B cell (primary cell): ENCODE measurements at regions not wholly inside any gene's neighbourhood (a gene's known extent, or its start where the extent isn't known, plus 50 kb on each side); places are given as distances from the start of the nearest gene placed in this dataset.

Experiments
- ATAC-seq: fragments of 200-7000 bp; cut with Tn5 transposase; one replicate; pipeline ENCODE4 v1.10.0; 2021; ENCODE audit warnings: low read depth, mild to moderate bottlenecking, moderate number of reproducible peaks, moderate library complexity
- CTCF ChIA-PET: fragments of 350-600 bp; sonication (Branson Sonifier 250); formaldehyde crosslinking; loops from one replicate; lab custom pipeline; 2021; ENCODE audit warnings: antibody characterized with exemption, inconsistent platforms; lab: Charles Lee
- POLR2A ChIA-PET: fragments of 350-600 bp; sonication (Branson Sonifier 250); formaldehyde crosslinking; loops from one replicate; lab custom pipeline; 2021; ENCODE audit warnings: antibody characterized with exemption; lab: Charles Lee
- DNase-seq: peaks from one replicate; pipeline ENCODE4 v3.0.0; 2013
- H2AFZ ChIP-seq: 2 replicates; pipeline ENCODE4 v1.6.1; 2012; ENCODE audit warnings: mild to moderate bottlenecking, low read depth, low read length; ENCODE audit not compliant: insufficient read depth, poor library complexity, severe bottlenecking
- H3K27ac ChIP-seq, 2 donors: 1 replicate in 1 of 2; 2 replicates in 1 of 2; pipeline ENCODE4 v1.5.1; 2012 to 2013; ENCODE audit warnings: low read length in 2 of 2, mild to moderate bottlenecking in 2 of 2, moderate library complexity in 1 of 2
- H3K27me3 ChIP-seq, 4 experiments: fragments of 200-600 bp in 1 of 4; sonication (generic) in 1 of 4; replicated peaks in 1 of 4; 1 replicate in 2 of 4; 2 replicates in 2 of 4; pipeline versions ENCODE4 v1.6.1 to v1.7.0; 2013 to 2016; ENCODE audit warnings: low read length in 3 of 4, mild to moderate bottlenecking in 2 of 4, mixed read lengths in 1 of 4, moderate library complexity in 1 of 4; ENCODE audit not compliant: insufficient read depth in 4 of 4, control insufficient read depth in 3 of 4; ENCODE audit errors: control extremely low read depth in 1 of 4
- H3K36me3 ChIP-seq, 2 experiments: replicated peaks in 1 of 2; 1 replicate in 1 of 2; 2 replicates in 1 of 2; pipeline versions ENCODE4 v1.6.1 to v1.7.1; 2013; ENCODE audit warnings: low read length in 1 of 2; ENCODE audit not compliant: insufficient read depth in 2 of 2, control insufficient read depth in 1 of 2; ENCODE audit errors: control extremely low read depth in 1 of 2, extremely low read depth in 1 of 2
- H3K4me1 ChIP-seq, 2 donors: fragments of 200-600 bp in 1 of 2; sonication (generic) in 1 of 2; 1 replicate in 1 of 2; 2 replicates in 1 of 2; pipeline versions ENCODE4 v1.5.1 to v1.6.1; 2013 to 2017; ENCODE audit warnings: low read length in 2 of 2; ENCODE audit not compliant: control insufficient read depth in 2 of 2, insufficient read depth in 2 of 2
- H3K4me2 ChIP-seq: replicated peaks from 2 replicates; pipeline ENCODE3; 2012; ENCODE audit warnings: mild to moderate bottlenecking, low read depth, low read length; ENCODE audit not compliant: poor library complexity, severe bottlenecking
- H3K4me3 ChIP-seq, 5 experiments: fragments of 200-600 bp in 1 of 5; sonication (generic) in 1 of 5; 1 replicate in 3 of 5; 2 replicates in 2 of 5; pipeline versions ENCODE4 v1.5.1 to v1.7.0; 2011 to 2016; ENCODE audit warnings: low read length in 4 of 5, mild to moderate bottlenecking in 4 of 5, low read depth in 2 of 5, control low read depth in 1 of 5, moderate library complexity in 1 of 5; ENCODE audit not compliant: insufficient read depth in 1 of 5; ENCODE audit errors: control extremely low read depth in 1 of 5, extremely low read depth in 1 of 5
- H3K79me2 ChIP-seq: fragments of 200-600 bp; sonication (generic); one replicate; pipeline ENCODE4 v1.6.0; 2016; ENCODE audit warnings: low read length; ENCODE audit not compliant: control insufficient read depth, insufficient read depth
- H3K9ac ChIP-seq: fragments of 200-600 bp; sonication (generic); 2 replicates; pipeline ENCODE4 v1.6.1; 2017; ENCODE audit warnings: mild to moderate bottlenecking, low read length, moderate library complexity
- H3K9me3 ChIP-seq, 3 donors: one replicate each; pipeline versions ENCODE4 v1.6.1 to v1.7.1; 2013; ENCODE audit warnings: low read length in 2 of 3; ENCODE audit not compliant: control insufficient read depth in 2 of 3, insufficient read depth in 1 of 3; ENCODE audit errors: control extremely low read depth in 1 of 3
- H4K20me1 ChIP-seq: 2 replicates; pipeline ENCODE4 v1.6.0; 2012; ENCODE audit warnings: mild to moderate bottlenecking, low read length; ENCODE audit not compliant: insufficient read depth, control insufficient read depth, poor library complexity, severe bottlenecking
- H3K27ac Mint-ChIP-seq: one replicate; pipeline ENCODE4 v1.8.0; 2021; ENCODE audit warnings: mixed read lengths
- H3K27me3 Mint-ChIP-seq: one replicate; pipeline ENCODE4 v1.8.0; 2021; ENCODE audit warnings: mixed read lengths
- H3K4me1 Mint-ChIP-seq: one replicate; pipeline ENCODE4 v1.8.0; 2021; ENCODE audit warnings: mixed read lengths
- H3K4me3 Mint-ChIP-seq: one replicate; pipeline ENCODE4 v1.8.0; 2021; ENCODE audit warnings: mixed read lengths
- H3K9me3 Mint-ChIP-seq: one replicate; pipeline ENCODE4 v1.8.0; 2022; ENCODE audit warnings: mixed read lengths; ENCODE audit not compliant: insufficient read depth
- EZH2 ChIP-seq: IDR thresholded peaks from 2 replicates; pipeline ENCODE4 v1.6.1; 2012; ENCODE audit warnings: borderline replicate concordance, low read depth, mild to moderate bottlenecking, moderate library complexity, low read length; ENCODE audit not compliant: insufficient read depth, poor library complexity, severe bottlenecking
- WGBS: methylation state at CpG from one replicate; pipeline ENCODE4 v1.1.5; 2013; ENCODE audit warnings: missing lambda C conversion rate; ENCODE audit not compliant: insufficient coverage; 5-methylcytosine and 5-hydroxymethylcytosine counted together
- intact Hi-C: fragments of 100-400 bp; cut with micrococcal nuclease; formaldehyde crosslinking; loops from one replicate; pipeline ENCODE4 v1.10.0; 2022
- TF ChIP-seq, protein P1 (sequence below): fragments of 200-600 bp; IDR thresholded peaks from one replicate; pipeline ENCODE4 v1.8.0; 2022; ENCODE audit warnings: antibody characterized with exemption, mild to moderate bottlenecking

DNA sequence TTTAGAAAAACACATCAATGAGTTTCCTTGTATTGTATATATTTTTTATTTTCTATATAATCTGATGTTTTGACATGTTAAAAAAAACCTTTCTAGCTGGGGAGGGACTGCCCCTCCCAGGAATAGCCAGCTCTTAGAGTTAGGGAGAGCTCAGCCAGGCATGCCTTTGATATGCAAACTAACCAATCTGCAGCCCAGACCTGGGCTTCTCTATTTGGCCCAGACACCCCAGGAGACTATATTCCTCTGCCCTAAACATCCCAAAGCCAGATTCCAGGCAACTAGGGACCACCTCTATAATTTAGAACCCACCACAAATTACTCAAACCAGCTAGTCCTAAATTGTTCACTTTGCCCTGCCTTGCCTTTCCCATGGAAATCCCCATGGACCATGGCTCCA lies 390.9 kb upstream of the ADAMTS9 start:
- DNase-seq (no peak), ATAC-seq (no peak)
- Histone ChIP-seq H2AFZ (no peak overlapping the region), H3K4me1 (no peaks in the 10 kb centered on the region), H3K9ac (no peak overlapping the region), H3K27ac (no peak overlapping the region), H3K4me3 (no peak overlapping the region), H4K20me1 (no peaks in the 10 kb centered on the region), H3K36me3 (no peaks in the 10 kb centered on the region), H3K79me2 (no peaks in the 10 kb centered on the region), H3K9me3 (peaks cover 0 to 4% (median 3%) of the 10 kb centered on the region in 3 donors), H3K4me2 (no peak overlapping the region), H3K27me3 (no peaks in the 10 kb centered on the region)
- peaks cover 15% of the 10 kb centered on the region for H3K9me3 Mint-ChIP-seq
- TF ChIP-seq, protein P1, sequence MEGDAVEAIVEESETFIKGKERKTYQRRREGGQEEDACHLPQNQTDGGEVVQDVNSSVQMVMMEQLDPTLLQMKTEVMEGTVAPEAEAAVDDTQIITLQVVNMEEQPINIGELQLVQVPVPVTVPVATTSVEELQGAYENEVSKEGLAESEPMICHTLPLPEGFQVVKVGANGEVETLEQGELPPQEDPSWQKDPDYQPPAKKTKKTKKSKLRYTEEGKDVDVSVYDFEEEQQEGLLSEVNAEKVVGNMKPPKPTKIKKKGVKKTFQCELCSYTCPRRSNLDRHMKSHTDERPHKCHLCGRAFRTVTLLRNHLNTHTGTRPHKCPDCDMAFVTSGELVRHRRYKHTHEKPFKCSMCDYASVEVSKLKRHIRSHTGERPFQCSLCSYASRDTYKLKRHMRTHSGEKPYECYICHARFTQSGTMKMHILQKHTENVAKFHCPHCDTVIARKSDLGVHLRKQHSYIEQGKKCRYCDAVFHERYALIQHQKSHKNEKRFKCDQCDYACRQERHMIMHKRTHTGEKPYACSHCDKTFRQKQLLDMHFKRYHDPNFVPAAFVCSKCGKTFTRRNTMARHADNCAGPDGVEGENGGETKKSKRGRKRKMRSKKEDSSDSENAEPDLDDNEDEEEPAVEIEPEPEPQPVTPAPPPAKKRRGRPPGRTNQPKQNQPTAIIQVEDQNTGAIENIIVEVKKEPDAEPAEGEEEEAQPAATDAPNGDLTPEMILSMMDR = no peak
- TF ChIP-seq EZH2 = no peak
- ChIA-PET POLR2A (no interaction called here), CTCF (no interaction called here)
- no peak overlapping the region for H3K4me3 Mint-ChIP-seq
- H3K4me1 Mint-ChIP-seq = no peaks in the 10 kb centered on the region
- H3K27ac Mint-ChIP-seq = no peak overlapping the region
- intact Hi-C loops = no loop called here
- H3K27me3 Mint-ChIP-seq = no peaks in the 10 kb centered on the region

DNA sequence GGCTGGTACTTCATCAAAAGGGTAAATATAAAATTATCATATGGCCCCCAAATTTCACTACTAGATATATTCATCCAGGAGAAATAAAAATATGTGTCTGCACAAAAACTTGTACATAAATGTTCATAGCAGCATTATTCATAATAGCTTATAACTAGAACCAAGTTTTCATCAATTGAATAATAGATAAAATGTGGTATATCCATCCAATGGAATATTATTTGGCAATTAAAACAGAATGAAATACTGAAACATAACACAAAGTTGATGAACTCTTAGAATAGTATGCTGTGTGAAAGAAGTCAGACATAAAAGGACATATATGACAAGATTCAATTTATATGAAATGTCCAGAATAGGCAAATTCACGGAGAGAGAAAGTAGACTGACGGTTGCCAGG lies 389.3 kb upstream of the ADAMTS9 start:
- Histone ChIP-seq H3K27ac (no peak overlapping the region), H3K36me3 (no peaks in the 10 kb centered on the region), H3K4me2 (no peak overlapping the region), H3K4me3 (no peak overlapping the region), H3K9ac (no peak overlapping the region), H3K27me3 (no peaks in the 10 kb centered on the region), H3K79me2 (no peaks in the 10 kb centered on the region), H3K4me1 (no peaks in the 10 kb centered on the region), H2AFZ (no peak overlapping the region), H4K20me1 (no peaks in the 10 kb centered on the region), H3K9me3 (peaks cover 0 to 4% (median 3%) of the 10 kb centered on the region in 3 donors)
- H3K4me3 Mint-ChIP-seq = no peak overlapping the region
- TF ChIP-seq, protein P1 = no peak
- TF ChIP-seq EZH2 = no peak
- peaks cover 15% of the 10 kb centered on the region for H3K9me3 Mint-ChIP-seq
- 100% methylated on average over 2 of the region's 2 CpGs for WGBS
- DNase-seq (no peak), ATAC-seq (no peak)
- intact Hi-C loops = no loop called here
- CTCF ChIA-PET = no interaction called here
- no peaks in the 10 kb centered on the region for H3K27me3 Mint-ChIP-seq
- no peaks in the 10 kb centered on the region for H3K4me1 Mint-ChIP-seq
- POLR2A ChIA-PET = no interaction called here
- H3K27ac Mint-ChIP-seq = no peak overlapping the region
